Upper lobe of left lung (tissue), 6 donors: ENCODE measurements at regions not wholly inside any gene's neighbourhood (a gene's known extent, or its start where the extent isn't known, plus 50 kb on each side); places are given as distances from the start of the nearest gene placed in this dataset.
A peak's percentile ranks its signal among the peaks of the same experiment; 100 is the strongest.
"Not testable (repeated sequence)": the region's sequence is repeated elsewhere in the genome, so short reads cannot be mapped to it uniquely, and the experiment has no call there.

Experiments
- ATAC-seq, 2 donors: fragments of 200-7000 bp; cut with Tn5 transposase; one replicate each; pipeline ENCODE4 v1.9.1; 2022; ENCODE audit warnings: mild to moderate bottlenecking in 2 of 2, moderate library complexity in 2 of 2; ENCODE audit not compliant: low FRiP score in 2 of 2
- DNase-seq, 2 donors: peaks; one replicate each; pipeline ENCODE4 v3.0.0-alpha.2; 2019 to 2020
- H3K27ac ChIP-seq, 4 donors: fragments of 200-600 bp; sonication (generic); one replicate each; pipeline ENCODE4 v1.5.1; 2016 to 2019
- H3K27me3 ChIP-seq, 4 donors: fragments of 200-600 bp; sonication (generic); one replicate each; pipeline ENCODE4 v1.5.1; 2017 to 2019
- H3K36me3 ChIP-seq, 4 donors: fragments of 200-600 bp; sonication (generic); one replicate each; pipeline ENCODE4 v1.5.1; 2016 to 2019
- H3K4me1 ChIP-seq, 4 donors: fragments of 200-600 bp; sonication (generic); one replicate each; pipeline ENCODE4 v1.5.1; 2018 to 2019
- H3K4me3 ChIP-seq, 4 donors: fragments of 200-600 bp; sonication (generic); one replicate each; pipeline ENCODE4 v1.5.1; 2017 to 2019; ENCODE audit warnings: mild to moderate bottlenecking in 2 of 4, moderate library complexity in 1 of 4
- H3K9me3 ChIP-seq, 4 donors: fragments of 200-600 bp; sonication (generic); one replicate each; pipeline ENCODE4 v1.5.1; 2018 to 2019
- CTCF ChIP-seq, 6 experiments: fragments of 450-650 bp in 4 of 6; fragments of 200-600 bp in 2 of 6; sonication (generic) in 2 of 6; IDR thresholded peaks; one replicate each; pipeline ENCODE4 v1.5.1; 2016 to 2019; ENCODE audit warnings: antibody characterized with exemption in 6 of 6
- EP300 ChIP-seq, 4 donors: sonication (generic); formaldehyde crosslinking; IDR thresholded peaks; one replicate each; pipeline ENCODE4 v1.5.1; 2017; ENCODE audit warnings: antibody characterized with exemption in 4 of 4, control low read depth in 2 of 4
- POLR2A ChIP-seq, 4 donors: fragments of 450-650 bp; IDR thresholded peaks; one replicate each; pipeline ENCODE4 v1.5.1; 2016 to 2017; ENCODE audit warnings: antibody characterized with exemption in 4 of 4, mild to moderate bottlenecking in 2 of 4
- POLR2AphosphoS5 ChIP-seq, 2 donors: sonication (generic); formaldehyde crosslinking; IDR thresholded peaks; one replicate each; pipeline ENCODE4 v1.5.1; 2017; ENCODE audit warnings: antibody characterized with exemption in 2 of 2
- WGBS, 2 donors: methylation state at CpG; one replicate each; pipeline ENCODE4 v1.1.5; 2017 to 2018; 5-methylcytosine and 5-hydroxymethylcytosine counted together
- donor health status: DM: no; HTN: no; CAD: no; lungs with moderate emphysema.
- donor health status: DM: no; HTN: yes; CAD: no; lungs with severe emphysema.

DNA sequence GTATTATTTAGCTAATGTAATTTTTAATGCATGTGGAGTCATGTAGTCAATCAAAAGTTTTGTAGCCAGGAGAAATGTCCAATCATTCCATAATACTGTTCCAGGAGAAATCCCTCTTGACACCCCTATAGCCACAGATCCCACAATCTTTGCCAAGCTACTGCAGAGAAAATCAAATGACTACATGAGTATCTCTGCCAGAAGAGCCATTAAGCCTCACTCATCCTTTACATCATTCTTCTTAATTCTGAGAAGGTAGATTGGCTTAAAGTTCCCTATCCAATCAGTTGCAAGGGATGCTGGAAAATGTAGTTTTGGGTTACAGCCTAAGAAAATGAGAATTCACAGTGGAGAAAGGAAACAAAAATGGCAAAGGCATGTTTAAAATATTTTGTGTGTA is 502.1 kb downstream of the ZBBX start:
- no peak for ATAC-seq
- no peaks in the 10 kb centered on the region for H3K4me1 ChIP-seq
- no peak overlapping the region for H3K27ac ChIP-seq

DNA sequence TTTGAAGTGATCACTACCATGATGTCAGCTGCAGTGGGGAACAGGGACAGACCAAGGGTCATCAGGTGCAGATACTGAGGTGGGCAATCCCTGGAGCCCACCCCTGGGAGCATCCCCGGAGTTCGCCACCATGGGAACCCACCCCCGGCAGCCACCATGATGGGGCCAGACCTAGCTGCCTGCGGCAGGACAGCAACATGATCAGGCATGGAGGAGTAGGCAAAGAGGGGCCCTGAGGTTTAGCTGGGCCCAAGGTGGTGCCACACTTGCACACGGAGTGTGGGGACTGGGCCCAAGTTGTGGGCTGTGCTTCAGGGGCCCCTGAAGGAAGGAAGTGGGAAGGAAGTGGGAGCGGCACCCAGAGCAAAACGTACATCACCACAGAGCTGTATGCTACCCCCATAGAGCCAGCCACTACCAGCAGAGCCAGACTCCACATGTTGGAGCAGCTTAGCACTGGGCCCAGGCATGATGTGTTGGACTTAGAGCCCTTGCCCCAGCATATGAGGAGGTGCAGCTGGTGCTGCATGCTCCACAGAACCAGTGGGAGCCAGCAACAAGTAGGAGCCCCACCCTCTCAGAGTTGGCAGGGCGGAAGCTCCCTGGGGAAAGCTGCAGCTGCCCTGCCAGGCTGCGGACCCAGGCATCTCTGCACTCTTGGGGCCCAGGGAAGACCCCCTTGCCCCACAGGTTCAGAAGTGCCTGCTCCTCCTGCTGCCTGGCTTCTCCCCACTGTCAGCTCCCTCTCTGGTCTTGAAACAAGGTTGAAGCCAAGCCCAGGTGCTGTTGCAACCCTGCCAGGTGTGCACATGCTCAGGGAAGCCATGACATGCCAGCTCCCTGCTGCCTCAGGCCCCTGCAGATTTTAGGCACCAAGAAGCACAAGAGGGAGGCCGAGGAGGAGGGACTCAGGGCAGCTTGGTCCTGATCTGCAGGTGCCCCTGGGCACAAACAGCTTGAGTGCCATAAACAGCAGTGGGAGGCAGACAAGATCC is 515.3 kb downstream of the ZBBX start:
- DNase-seq (peak in 1 of 2 donors; percentile 34), ATAC-seq (peak; percentile 22 to 31)
- 84 to 92% methylated on average over 8 to 9 of the region's 10 CpGs for WGBS, 2 donors
- H3K9me3 ChIP-seq: peaks cover 0 to 20% (median 8%) of the 10 kb centered on the region in 4 donors
- no peak overlapping the region for H3K27ac ChIP-seq
- H3K36me3 ChIP-seq: no peaks in the 10 kb centered on the region
- no peak overlapping the region for H3K4me3 ChIP-seq
- no peaks in the 10 kb centered on the region for H3K4me1 ChIP-seq
- no peaks in the 10 kb centered on the region for H3K27me3 ChIP-seq
- no peak for TF ChIP-seq EP300 (IDR thresholded peaks at IDR 0.05)
- TF ChIP-seq CTCF (IDR thresholded peaks at IDR 0.05): no peak
- no peak for TF ChIP-seq POLR2AphosphoS5 (IDR thresholded peaks at IDR 0.05)
- no peak for TF ChIP-seq POLR2A (IDR thresholded peaks at IDR 0.05)

More for the DNA sequence above, 502.1 kb downstream of the ZBBX start:
- no peaks in the 10 kb centered on the region for H3K27me3 ChIP-seq
- H3K4me3 ChIP-seq: no peak overlapping the region
- no peak for DNase-seq
- H3K9me3 ChIP-seq: no peaks in the 10 kb centered on the region
- TF ChIP-seq POLR2A (IDR thresholded peaks at IDR 0.05) (no peak), POLR2AphosphoS5 (IDR thresholded peaks at IDR 0.05) (no peak), EP300 (IDR thresholded peaks at IDR 0.05) (no peak), CTCF (IDR thresholded peaks at IDR 0.05) (no peak)
- H3K36me3 ChIP-seq: no peaks in the 10 kb centered on the region

DNA sequence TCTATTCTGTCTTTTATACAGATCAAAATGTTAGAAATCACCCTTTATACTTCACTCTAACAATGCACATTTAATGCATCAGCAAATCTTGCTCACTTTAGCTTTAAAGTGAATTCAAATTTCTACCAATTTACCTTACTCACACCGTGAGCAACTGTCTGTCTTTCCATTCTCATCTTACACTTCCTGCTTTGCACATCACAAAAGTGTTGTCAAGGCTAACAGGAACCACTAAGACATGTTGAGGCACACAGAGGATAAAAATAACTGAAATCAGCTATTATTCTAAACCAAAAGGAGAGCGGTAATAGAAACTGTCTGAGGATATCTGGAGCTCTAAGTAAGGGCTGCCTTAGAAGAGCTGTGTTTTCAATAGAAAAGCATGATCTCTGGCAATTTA is 519.9 kb downstream of the ZBBX start:
- Histone ChIP-seq H3K4me3 (no peak overlapping the region), H3K27ac (no peak overlapping the region), H3K4me1 (no peaks in the 10 kb centered on the region), H3K9me3 (peaks cover 0 to 8% (median 2%) of the 10 kb centered on the region in 4 donors), H3K27me3 (no peaks in the 10 kb centered on the region), H3K36me3 (no peaks in the 10 kb centered on the region)
- no peak for DNase-seq
- WGBS, 2 donors: 61 to 79% methylated on average over 2 of the region's 2 CpGs
- TF ChIP-seq POLR2AphosphoS5 (IDR thresholded peaks at IDR 0.05): no peak
- ATAC-seq: no peak

- Histone ChIP-seq H3K27me3 (no peaks in the 10 kb centered on the region), H3K36me3 (no peaks in the 10 kb centered on the region), H3K27ac (no peak overlapping the region), H3K4me3 (no peak overlapping the region), H3K9me3 (peaks cover 0 to 5% (median 0%) of the 10 kb centered on the region in 4 donors), H3K4me1 (no peaks in the 10 kb centered on the region)
- no peak for DNase-seq
- ATAC-seq: no peak
- no peak for TF ChIP-seq POLR2A (IDR thresholded peaks at IDR 0.05)
- TF ChIP-seq POLR2AphosphoS5 (IDR thresholded peaks at IDR 0.05): no peak
- TF ChIP-seq CTCF (IDR thresholded peaks at IDR 0.05): no peak
- no peak for TF ChIP-seq EP300 (IDR thresholded peaks at IDR 0.05)
Measured at GRCh38 chr3:166844329-166844728, 535.8 kb downstream of the ZBBX start.

DNA sequence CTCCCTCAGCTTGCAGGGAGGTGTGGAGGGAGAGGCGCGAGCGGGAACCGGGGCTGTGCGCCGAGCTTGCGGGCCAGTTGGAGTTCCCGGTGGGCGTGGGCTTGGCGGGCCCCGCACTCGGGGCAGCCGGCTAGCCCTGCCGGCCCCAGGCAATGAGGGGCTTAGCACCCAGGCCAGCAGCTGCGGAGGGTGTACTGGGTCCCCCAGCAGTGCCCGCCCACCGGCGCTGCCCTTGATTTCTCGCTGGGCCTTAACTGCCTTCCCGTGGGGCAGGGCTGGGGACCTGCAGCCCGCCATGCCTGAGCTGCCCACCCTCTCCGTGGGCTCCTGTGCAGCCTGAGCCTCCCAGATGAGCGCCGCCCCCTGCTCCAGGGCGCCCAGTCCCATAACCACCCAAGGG is 537.3 kb downstream of the ZBBX start:
- not testable (repeated sequence) for ATAC-seq

GRCh38 chr3:166837535-166837934 is 542.6 kb downstream of the ZBBX start:
- 76 to 81% methylated on average over 4 of the region's 4 CpGs for WGBS, 2 donors
- TF ChIP-seq EP300 (IDR thresholded peaks at IDR 0.05) (no peak), POLR2AphosphoS5 (IDR thresholded peaks at IDR 0.05) (no peak), POLR2A (IDR thresholded peaks at IDR 0.05) (no peak), CTCF (IDR thresholded peaks at IDR 0.05) (no peak)
- Histone ChIP-seq H3K36me3 (no peaks in the 10 kb centered on the region), H3K9me3 (no peaks in the 10 kb centered on the region), H3K27me3 (no peaks in the 10 kb centered on the region), H3K27ac (no peak overlapping the region), H3K4me3 (no peak overlapping the region), H3K4me1 (no peaks in the 10 kb centered on the region)
- ATAC-seq (no peak), DNase-seq (no peak)

More for the DNA sequence above, 537.3 kb downstream of the ZBBX start:
- not testable (repeated sequence) for H3K27ac ChIP-seq, H3K4me1 ChIP-seq, H3K36me3 ChIP-seq, H3K9me3 ChIP-seq, H3K27me3 ChIP-seq, H3K4me3 ChIP-seq
- 89% methylated on average over 11 of the region's 25 CpGs; no CpG with 5 or more reads in 1 of the 2 donors for WGBS, 2 donors
- peak in 1 of 2 donors; percentile 71 for DNase-seq
